H9 (cell line): ENCODE measurements at regions not wholly inside any gene's neighbourhood (a gene's known extent, or its start where the extent isn't known, plus 50 kb on each side); places are given as distances from the start of the nearest gene placed in this dataset.

ENCODE experiments used
- DNase-seq: peaks from one replicate; pipeline ENCODE4 v3.0.0-alpha.2; 2017
- H2AFZ ChIP-seq: one replicate; pipeline ENCODE4 v1.6.1; 2013; ENCODE audit warnings: mild to moderate bottlenecking, low read length, control low read depth, moderate library complexity
- H2AK5ac ChIP-seq: 2 replicates; pipeline ENCODE4 v1.6.1; 2013; ENCODE audit warnings: low read length, control low read depth, mixed read lengths; ENCODE audit not compliant: insufficient read length
- H2BK120ac ChIP-seq: one replicate; pipeline ENCODE4 v1.6.1; 2013; ENCODE audit warnings: low read depth, mild to moderate bottlenecking, low read length, control low read depth, inconsistent platforms; ENCODE audit not compliant: poor library complexity, severe bottlenecking
- H2BK12ac ChIP-seq: 2 replicates; pipeline ENCODE4 v1.6.1; 2013; ENCODE audit warnings: low read length, control low read depth, mixed read lengths, low read depth; ENCODE audit not compliant: insufficient read length
- H2BK15ac ChIP-seq: 2 replicates; pipeline ENCODE4 v1.6.1; 2013; ENCODE audit warnings: low read depth, low read length, control low read depth
- H2BK20ac ChIP-seq: one replicate; pipeline ENCODE4 v1.6.1; 2013; ENCODE audit warnings: low read depth, mild to moderate bottlenecking, low read length, control low read depth, inconsistent platforms; ENCODE audit not compliant: poor library complexity, severe bottlenecking
- H2BK5ac ChIP-seq: 2 replicates; pipeline ENCODE4 v1.6.1; 2013; ENCODE audit warnings: low read length, control low read depth, mixed read lengths; ENCODE audit not compliant: insufficient read length
- H3K14ac ChIP-seq: 2 replicates; pipeline ENCODE4 v1.6.1; 2013; ENCODE audit warnings: low read length, control low read depth; ENCODE audit not compliant: insufficient read depth
- H3K18ac ChIP-seq: 2 replicates; pipeline ENCODE4 v1.6.1; 2013; ENCODE audit warnings: low read depth, mild to moderate bottlenecking, mixed read lengths, low read length, control low read depth; ENCODE audit not compliant: insufficient read length
- H3K23ac ChIP-seq: 2 replicates; pipeline ENCODE4 v1.6.1; 2013; ENCODE audit warnings: low read length, control low read depth, mixed read lengths, low read depth; ENCODE audit not compliant: insufficient read length
- H3K23me2 ChIP-seq: 2 replicates; pipeline ENCODE4 v1.6.1; 2013; ENCODE audit warnings: low read depth, mild to moderate bottlenecking, mixed read lengths, low read length, control low read depth; ENCODE audit not compliant: insufficient read length, poor library complexity, severe bottlenecking
- H3K27ac ChIP-seq: 2 replicates; pipeline ENCODE4 v1.5.1; 2013; ENCODE audit warnings: low read length, control low read depth, mixed read lengths, low read depth; ENCODE audit not compliant: insufficient read length
- H3K27me3 ChIP-seq: 2 replicates; pipeline ENCODE4 v1.6.1; 2013; ENCODE audit warnings: low read length, control low read depth, inconsistent platforms; ENCODE audit not compliant: insufficient read depth
- H3K4ac ChIP-seq: 2 replicates; pipeline ENCODE4 v1.6.1; 2013; ENCODE audit warnings: low read depth, mild to moderate bottlenecking, control low read depth, inconsistent platforms, low read length, moderate library complexity
- H3K4me1 ChIP-seq: 2 replicates; pipeline ENCODE4 v1.6.1; 2013; ENCODE audit warnings: low read length, control low read depth, inconsistent platforms; ENCODE audit not compliant: insufficient read depth
- H3K4me2 ChIP-seq: 2 replicates; pipeline ENCODE4 v1.6.1; 2013; ENCODE audit warnings: low read length, control low read depth, mixed read lengths; ENCODE audit not compliant: insufficient read length, insufficient read depth
- H3K56ac ChIP-seq: 2 replicates; pipeline ENCODE4 v1.6.1; 2013; ENCODE audit warnings: low read depth, mild to moderate bottlenecking, mixed read lengths, low read length, control low read depth; ENCODE audit not compliant: insufficient read length
- H3K79me1 ChIP-seq: 2 replicates; pipeline ENCODE4 v1.6.1; 2013; ENCODE audit warnings: low read depth, mild to moderate bottlenecking, moderate library complexity, low read length, control low read depth, inconsistent platforms; ENCODE audit not compliant: insufficient read depth, poor library complexity, severe bottlenecking
- H3K79me2 ChIP-seq: 2 replicates; pipeline ENCODE4 v1.6.1; 2013; ENCODE audit warnings: low read length, control low read depth, inconsistent platforms; ENCODE audit not compliant: insufficient read depth
- H3K9ac ChIP-seq: 2 replicates; pipeline ENCODE4 v1.6.1; 2013; ENCODE audit warnings: low read length, control low read depth, mixed read lengths; ENCODE audit not compliant: insufficient read length; ENCODE audit errors: extremely low read depth
- H3K9me3 ChIP-seq: one replicate; pipeline ENCODE4 v1.6.1; 2013; ENCODE audit warnings: low read depth, low read length, inconsistent platforms; ENCODE audit not compliant: control insufficient read depth
- H3T11ph ChIP-seq: one replicate; pipeline ENCODE4 v1.6.1; 2013; ENCODE audit warnings: mild to moderate bottlenecking, low read length, control low read depth, inconsistent platforms
- H4K20me1 ChIP-seq: one replicate; pipeline ENCODE4 v1.6.1; 2013; ENCODE audit not compliant: control insufficient read depth, insufficient read length, insufficient read depth
- H4K5ac ChIP-seq: 2 replicates; pipeline ENCODE4 v1.6.1; 2013; ENCODE audit warnings: low read depth, mild to moderate bottlenecking, mixed read lengths, low read length, control low read depth; ENCODE audit not compliant: insufficient read length
- H4K8ac ChIP-seq: replicated peaks from 2 replicates; pipeline ENCODE4 v1.6.1; 2013; ENCODE audit warnings: low read length, control low read depth, mixed read lengths, low read depth; ENCODE audit not compliant: insufficient read length
- H4K91ac ChIP-seq: 2 replicates; pipeline ENCODE4 v1.6.1; 2013; ENCODE audit warnings: low read depth, mild to moderate bottlenecking, moderate library complexity, mixed read lengths, low read length, control low read depth; ENCODE audit not compliant: insufficient read length
- H3K27ac Mint-ChIP-seq, 3 experiments: 2 replicates in 2 of 3; 3 replicates in 1 of 3; pipeline ENCODE4 v1.8.0; 2020 to 2021; ENCODE audit warnings: mixed read lengths in 3 of 3, mild to moderate bottlenecking in 1 of 3, moderate library complexity in 1 of 3
- H3K27me3 Mint-ChIP-seq: 2 replicates; pipeline ENCODE4 v1.8.0; 2021; ENCODE audit warnings: low read depth, mild to moderate bottlenecking, moderate library complexity, mixed read lengths
- H3K36me3 Mint-ChIP-seq, 3 experiments: 2 replicates in 2 of 3; 3 replicates in 1 of 3; pipeline ENCODE4 v1.8.0; 2020 to 2021; ENCODE audit warnings: low read depth in 3 of 3, mixed read lengths in 3 of 3; ENCODE audit not compliant: insufficient read depth in 1 of 3
- H3K4me1 Mint-ChIP-seq, 2 experiments: 2 replicates each; pipeline ENCODE4 v1.8.0; 2020; ENCODE audit warnings: mixed read lengths in 2 of 2
- H3K4me3 Mint-ChIP-seq, 2 experiments: 2 replicates in 1 of 2; 3 replicates in 1 of 2; pipeline ENCODE4 v1.8.0; 2020 to 2021; ENCODE audit warnings: mild to moderate bottlenecking in 2 of 2, mixed read lengths in 2 of 2, moderate library complexity in 1 of 2
- H3K9me3 Mint-ChIP-seq, 2 experiments: 2 replicates in 1 of 2; 3 replicates in 1 of 2; pipeline ENCODE4 v1.8.0; 2020; ENCODE audit warnings: mild to moderate bottlenecking in 2 of 2, mixed read lengths in 2 of 2, moderate library complexity in 1 of 2
- WGBS: extraction: QIAGEN DNeasy Blood & Tissue Kit; methylation state at CpG from one replicate; pipeline ENCODE4 v1.1.7; 2013; ENCODE audit warnings: missing lambda C conversion rate, low lambda C conversion rate, mixed read lengths; ENCODE audit not compliant: insufficient read length; ENCODE audit errors: extremely low coverage; 5-methylcytosine and 5-hydroxymethylcytosine counted together
- TF ChIP-seq, protein P1 (sequence below): fragments of 200-600 bp; sonication (generic); conservative IDR thresholded peaks from 3 replicates; pipeline ENCODE4 v1.8.0; 2021; ENCODE audit warnings: antibody characterized with exemption, mild to moderate bottlenecking

DNA sequence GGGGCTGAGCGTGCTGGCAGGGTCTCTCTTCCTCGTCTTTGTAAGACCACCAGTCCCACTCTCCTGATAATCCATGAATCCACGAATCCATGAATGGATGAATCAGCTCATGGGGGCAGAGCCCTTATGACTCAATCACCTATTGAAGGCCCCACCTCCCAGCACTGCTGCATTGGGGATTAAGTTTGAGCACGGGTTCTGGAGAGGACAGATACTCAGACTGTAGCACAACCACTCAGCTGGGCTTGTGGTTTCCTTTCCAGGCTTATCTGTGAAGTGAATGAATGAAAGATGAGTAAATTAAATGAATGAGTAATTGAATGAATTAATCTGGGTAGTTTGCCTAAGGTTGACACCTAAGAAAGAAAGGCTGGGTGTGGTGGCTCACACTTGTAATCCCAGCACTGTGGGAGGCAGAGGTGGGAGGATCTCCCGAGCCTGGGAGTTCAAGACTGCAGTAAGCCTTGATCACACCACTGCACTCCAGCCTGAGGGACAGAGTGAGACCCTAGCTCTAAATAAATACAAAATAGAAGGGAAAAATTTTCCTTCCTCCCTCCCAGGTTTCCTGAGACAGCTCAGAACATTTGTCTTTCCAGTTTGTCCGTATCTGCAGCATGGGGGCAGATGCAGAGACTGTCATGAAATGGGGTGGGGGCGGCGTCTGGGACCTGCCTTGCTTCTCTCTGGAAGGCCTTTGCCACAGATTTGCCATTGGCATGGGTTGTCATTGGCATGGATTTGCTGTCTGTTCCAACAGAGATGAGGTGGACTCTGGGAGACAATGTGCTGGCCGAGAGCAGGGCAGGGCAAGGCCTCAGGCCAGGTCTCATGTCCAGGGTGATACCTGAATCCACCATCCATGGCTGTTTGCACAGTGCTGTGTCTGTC lies 187.7 kb upstream of the C1orf174 start:
- Histone ChIP-seq H3K27ac (no peak overlapping the region), H4K8ac (no peak overlapping the region), H3K23me2 (no peaks in the 10 kb centered on the region), H2BK20ac (no peak overlapping the region), H3K9me3 (no peaks in the 10 kb centered on the region), H3K9ac (no peak overlapping the region), H4K5ac (no peak overlapping the region), H3K56ac (no peak overlapping the region), H2AFZ (no peak overlapping the region), H4K91ac (no peak overlapping the region), H3K4me2 (no peak overlapping the region), H2BK15ac (no peak overlapping the region), H3K18ac (no peak overlapping the region), H2BK120ac (no peak overlapping the region), H3K79me1 (no peaks in the 10 kb centered on the region), H3K27me3 (no peaks in the 10 kb centered on the region), H2BK12ac (no peak overlapping the region), H3K4me1 (no peaks in the 10 kb centered on the region), H3K4ac (no peak overlapping the region), H3K79me2 (no peaks in the 10 kb centered on the region), H4K20me1 (no peaks in the 10 kb centered on the region), H3K23ac (no peak overlapping the region), H3K14ac (no peak overlapping the region), H2BK5ac (no peak overlapping the region), H2AK5ac (no peak overlapping the region), H3T11ph (no peak overlapping the region)
- H3K27me3 Mint-ChIP-seq = peaks cover 9% of the 10 kb centered on the region
- H3K9me3 Mint-ChIP-seq = peaks cover 5 to 12% of the 10 kb centered on the region in 2 experiments; a peak in 3 of 5 replicates
- no peak overlapping the region for H3K4me3 Mint-ChIP-seq
- no peak for DNase-seq
- WGBS = no CpG with 5 or more reads among the region's 9 CpGs
- H3K4me1 Mint-ChIP-seq = peaks cover 6 to 7% of the 10 kb centered on the region in 2 experiments
- TF ChIP-seq, protein P1, sequence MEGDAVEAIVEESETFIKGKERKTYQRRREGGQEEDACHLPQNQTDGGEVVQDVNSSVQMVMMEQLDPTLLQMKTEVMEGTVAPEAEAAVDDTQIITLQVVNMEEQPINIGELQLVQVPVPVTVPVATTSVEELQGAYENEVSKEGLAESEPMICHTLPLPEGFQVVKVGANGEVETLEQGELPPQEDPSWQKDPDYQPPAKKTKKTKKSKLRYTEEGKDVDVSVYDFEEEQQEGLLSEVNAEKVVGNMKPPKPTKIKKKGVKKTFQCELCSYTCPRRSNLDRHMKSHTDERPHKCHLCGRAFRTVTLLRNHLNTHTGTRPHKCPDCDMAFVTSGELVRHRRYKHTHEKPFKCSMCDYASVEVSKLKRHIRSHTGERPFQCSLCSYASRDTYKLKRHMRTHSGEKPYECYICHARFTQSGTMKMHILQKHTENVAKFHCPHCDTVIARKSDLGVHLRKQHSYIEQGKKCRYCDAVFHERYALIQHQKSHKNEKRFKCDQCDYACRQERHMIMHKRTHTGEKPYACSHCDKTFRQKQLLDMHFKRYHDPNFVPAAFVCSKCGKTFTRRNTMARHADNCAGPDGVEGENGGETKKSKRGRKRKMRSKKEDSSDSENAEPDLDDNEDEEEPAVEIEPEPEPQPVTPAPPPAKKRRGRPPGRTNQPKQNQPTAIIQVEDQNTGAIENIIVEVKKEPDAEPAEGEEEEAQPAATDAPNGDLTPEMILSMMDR = no peak
- peak overlapping the region in 1 of 3 experiments; percentile 42; a peak in 1 of 7 replicates for H3K27ac Mint-ChIP-seq
- peaks cover 0 to under 1% (median 0%) of the 10 kb centered on the region in 3 experiments; a peak in 1 of 7 replicates for H3K36me3 Mint-ChIP-seq
